22Rv1 (cell line): ENCODE measurements at regions not wholly inside any gene's neighbourhood (a gene's known extent, or its start where the extent isn't known, plus 50 kb on each side); places are given as distances from the start of the nearest gene placed in this dataset.

Experiments used
- H3K27ac ChIP-seq: fragments of 450-650 bp; 2 replicates; pipeline ENCODE4 v1.5.1; 2017
- ZFX ChIP-seq: fragments of 450-650 bp; IDR thresholded peaks from 2 replicates; pipeline ENCODE4 v1.6.1; 2017; ENCODE audit warnings: antibody characterized with exemption, borderline replicate concordance
- TF ChIP-seq, protein P1 (sequence below): fragments of 450-650 bp; IDR thresholded peaks from 2 replicates; pipeline ENCODE4 v1.5.1; 2017; ENCODE audit warnings: mild to moderate bottlenecking

DNA sequence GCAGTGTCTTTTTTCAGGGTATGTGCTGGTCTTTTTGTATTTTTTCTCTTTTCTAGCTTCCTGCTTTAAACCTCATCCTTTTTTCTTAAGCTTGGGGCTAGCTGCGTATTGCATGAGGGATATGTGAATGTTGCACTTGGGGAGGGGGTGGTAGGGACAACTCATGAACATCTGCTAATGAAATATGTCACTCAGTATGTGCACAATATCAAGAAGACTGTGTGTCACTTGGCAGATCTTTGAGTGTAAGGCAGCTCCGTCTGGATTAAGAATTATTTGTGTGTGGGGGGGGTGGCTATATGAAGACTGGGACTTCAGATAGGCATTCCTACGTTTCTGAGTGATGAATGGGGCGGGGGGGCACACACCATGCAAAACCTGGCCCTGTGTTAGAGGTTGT is 170.4 kb upstream of the CACNA1E start:
- TF ChIP-seq, protein P1, sequence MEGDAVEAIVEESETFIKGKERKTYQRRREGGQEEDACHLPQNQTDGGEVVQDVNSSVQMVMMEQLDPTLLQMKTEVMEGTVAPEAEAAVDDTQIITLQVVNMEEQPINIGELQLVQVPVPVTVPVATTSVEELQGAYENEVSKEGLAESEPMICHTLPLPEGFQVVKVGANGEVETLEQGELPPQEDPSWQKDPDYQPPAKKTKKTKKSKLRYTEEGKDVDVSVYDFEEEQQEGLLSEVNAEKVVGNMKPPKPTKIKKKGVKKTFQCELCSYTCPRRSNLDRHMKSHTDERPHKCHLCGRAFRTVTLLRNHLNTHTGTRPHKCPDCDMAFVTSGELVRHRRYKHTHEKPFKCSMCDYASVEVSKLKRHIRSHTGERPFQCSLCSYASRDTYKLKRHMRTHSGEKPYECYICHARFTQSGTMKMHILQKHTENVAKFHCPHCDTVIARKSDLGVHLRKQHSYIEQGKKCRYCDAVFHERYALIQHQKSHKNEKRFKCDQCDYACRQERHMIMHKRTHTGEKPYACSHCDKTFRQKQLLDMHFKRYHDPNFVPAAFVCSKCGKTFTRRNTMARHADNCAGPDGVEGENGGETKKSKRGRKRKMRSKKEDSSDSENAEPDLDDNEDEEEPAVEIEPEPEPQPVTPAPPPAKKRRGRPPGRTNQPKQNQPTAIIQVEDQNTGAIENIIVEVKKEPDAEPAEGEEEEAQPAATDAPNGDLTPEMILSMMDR: no peak
- TF ChIP-seq ZFX: no peak
- no peak overlapping the region for H3K27ac ChIP-seq

DNA sequence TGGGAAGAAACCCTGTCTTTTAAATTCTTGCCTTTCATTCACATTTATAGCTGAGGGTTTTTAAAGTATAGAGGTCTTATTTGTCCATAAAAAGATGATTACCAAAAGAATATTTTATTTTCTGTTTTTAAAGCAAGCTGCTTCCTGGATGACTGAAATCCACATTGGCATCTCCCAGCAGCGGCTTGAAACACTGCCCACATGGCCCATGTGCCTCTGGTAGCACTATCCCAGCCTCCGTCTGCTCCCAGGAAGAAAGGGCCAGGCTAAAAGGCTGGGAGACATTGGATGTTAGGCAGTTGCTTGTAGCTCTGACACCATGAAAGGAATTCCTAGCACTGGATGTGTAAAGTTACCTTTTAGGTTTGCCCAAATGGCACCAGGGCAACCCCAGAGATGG is 169.9 kb upstream of the CACNA1E start:
- H3K27ac ChIP-seq: no peak overlapping the region

DNA sequence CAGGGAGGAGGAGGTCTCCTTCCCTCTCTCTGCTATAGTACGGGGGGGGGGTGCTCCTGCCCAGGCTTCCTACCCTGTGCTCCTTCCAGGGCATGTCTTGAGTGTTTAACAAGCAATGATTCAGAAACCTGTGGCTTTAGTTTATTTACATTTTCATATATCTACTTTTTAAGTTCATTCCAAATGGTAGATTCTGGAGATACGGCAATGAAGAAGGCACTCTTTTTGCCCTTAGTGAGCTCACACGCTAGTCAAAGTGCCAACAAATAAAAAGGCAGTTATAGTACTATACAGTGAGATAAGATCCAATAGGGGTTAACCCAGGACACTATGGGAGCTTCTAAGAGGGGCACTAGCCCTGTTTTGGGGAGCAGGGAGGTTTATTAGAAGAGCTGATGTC is 169.3 kb upstream of the CACNA1E start:
- TF ChIP-seq, protein P1: no peak
- TF ChIP-seq ZFX: no peak
- no peak overlapping the region for H3K27ac ChIP-seq

More for the DNA sequence above, 169.9 kb upstream of the CACNA1E start:
- TF ChIP-seq, protein P1: no peak
- no peak for TF ChIP-seq ZFX

DNA sequence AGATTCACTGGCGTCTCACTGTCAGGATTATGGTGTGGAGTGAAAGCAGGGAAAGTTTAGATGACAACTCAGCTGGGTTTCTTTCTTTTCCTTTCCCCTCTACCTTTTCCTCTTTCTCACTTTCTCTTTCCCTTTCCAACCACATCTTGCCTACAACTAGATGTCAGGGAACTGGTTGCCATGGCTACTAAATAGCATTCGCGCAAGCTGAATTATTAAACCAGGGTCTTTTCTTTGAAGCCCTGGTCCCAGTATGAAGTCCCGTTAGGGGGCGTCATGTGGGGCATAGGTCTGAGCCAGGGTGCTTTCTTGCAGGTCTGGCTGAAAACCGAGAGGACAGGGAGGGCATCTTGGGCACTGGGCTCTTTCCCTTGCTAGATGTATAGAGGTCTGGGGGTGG is 168.4 kb upstream of the CACNA1E start:
- H3K27ac ChIP-seq: no peak overlapping the region
- TF ChIP-seq ZFX: no peak
- TF ChIP-seq, protein P1: no peak

DNA sequence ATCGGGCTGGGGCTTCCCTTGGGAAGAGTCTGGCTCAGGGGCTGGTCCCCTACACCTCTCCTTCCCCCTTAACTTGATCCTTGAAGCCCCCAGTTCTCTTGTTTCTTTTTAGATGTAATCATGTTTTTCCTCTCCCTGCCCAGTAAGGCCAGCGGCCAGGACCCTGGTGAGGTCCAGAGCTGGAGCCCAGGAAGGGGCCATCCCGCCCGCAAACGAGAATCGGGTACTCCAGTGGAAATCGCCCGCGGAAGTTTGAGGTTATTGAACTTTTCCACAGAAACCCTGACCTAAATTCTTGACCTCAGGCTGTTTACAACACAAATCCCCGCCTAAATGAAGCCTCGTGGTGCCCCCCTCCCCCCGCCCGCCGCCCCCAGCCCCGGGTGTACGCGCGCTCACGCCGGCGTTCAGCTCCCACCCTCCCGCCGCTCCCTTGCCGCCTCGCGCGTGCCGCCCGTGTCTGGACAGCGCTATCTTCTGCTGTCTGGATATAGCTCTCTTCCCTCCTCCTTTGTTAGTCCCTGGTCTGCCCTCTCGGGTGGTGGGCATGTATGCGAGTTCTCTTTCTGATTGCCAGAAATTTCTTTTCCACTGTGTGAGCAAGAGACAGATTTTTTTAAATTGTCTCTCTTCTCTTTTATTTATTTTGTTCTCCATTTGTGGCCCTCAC is 165.9 kb upstream of the CACNA1E start:
- H3K27ac ChIP-seq: no peak overlapping the region
- no peak for TF ChIP-seq ZFX
- TF ChIP-seq, protein P1: no peak

DNA sequence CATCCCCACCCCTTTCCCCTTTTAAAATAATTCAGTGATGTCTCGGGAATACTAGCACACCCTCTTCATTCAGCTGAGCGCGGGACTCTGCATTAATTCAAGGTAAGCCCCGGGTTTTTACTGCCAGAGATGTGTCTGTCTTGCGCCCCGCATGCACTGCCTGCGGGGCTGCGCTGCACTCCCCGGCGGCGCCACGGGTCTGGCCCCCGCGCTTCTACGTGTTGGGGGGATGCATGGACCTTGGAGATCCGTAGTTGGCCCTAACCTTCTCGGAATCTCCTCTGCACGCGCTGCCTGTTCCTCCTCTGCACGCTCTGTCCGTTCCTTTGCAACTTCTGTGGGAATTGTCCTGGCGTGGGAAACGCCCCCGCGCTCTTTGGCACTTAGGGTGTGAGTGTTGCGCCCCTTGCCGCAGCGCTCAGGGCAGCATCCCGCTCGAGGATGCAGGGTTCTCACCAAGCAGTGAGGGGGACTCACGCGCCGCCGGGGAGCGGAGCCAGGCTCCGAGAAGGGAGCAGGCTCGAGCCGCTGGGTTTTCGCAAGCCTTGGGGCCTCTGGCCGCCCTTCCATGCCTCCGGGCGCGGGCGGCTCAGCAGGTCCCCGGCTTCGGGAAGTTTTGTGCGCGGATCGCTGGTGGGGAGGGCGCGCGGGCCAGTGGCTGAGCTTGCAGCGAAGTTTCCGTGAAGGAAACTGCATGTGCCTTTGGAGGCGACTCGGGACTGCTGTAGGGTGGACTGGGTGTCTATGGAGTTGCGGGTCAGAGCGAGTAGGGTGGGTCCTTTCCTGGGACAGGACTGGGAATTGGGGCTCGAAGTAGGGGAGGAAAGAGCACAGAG is 165.1 kb upstream of the CACNA1E start:
- TF ChIP-seq ZFX: no peak
- TF ChIP-seq, protein P1: no peak
- no peak overlapping the region for H3K27ac ChIP-seq

DNA sequence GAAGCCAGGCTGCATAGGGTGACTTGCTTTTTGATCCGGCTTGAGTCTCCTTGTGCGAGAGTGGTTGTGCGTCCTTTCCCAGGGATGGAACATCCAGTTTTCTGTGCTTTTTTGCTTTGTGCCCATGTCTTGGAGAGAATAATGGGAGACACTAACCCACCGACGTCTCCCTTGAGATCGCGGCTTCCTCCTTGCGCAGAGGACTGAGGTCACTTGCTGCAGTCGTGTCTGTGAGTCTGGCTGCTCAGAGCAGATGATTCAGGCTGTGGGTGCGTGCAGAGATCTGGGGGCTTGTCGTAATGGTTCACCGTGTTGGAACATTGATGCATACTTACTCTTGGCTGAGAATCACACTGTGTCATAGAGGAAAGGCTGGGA is 164.5 kb upstream of the CACNA1E start:
- TF ChIP-seq ZFX: no peak
- TF ChIP-seq, protein P1: no peak
- H3K27ac ChIP-seq: no peak overlapping the region
